H1 (cell line): ENCODE measurements at regions not wholly inside any gene's neighbourhood (a gene's known extent, or its start where the extent isn't known, plus 50 kb on each side); places are given as distances from the start of the nearest gene placed in this dataset.

Experiments
- CTCF ChIA-PET: fragments of 300-600 bp; sonication (Branson Sonifier 250); formaldehyde crosslinking; loops from one replicate; lab custom pipeline; 2021; ENCODE audit not compliant: partially characterized antibody; lab: Charles Lee
- POLR2A ChIA-PET: fragments of 300-600 bp; sonication (Branson Sonifier 250); formaldehyde crosslinking; loops from one replicate; lab custom pipeline; 2021; ENCODE audit warnings: inconsistent platforms; ENCODE audit not compliant: partially characterized antibody; lab: Charles Lee
- DNase-seq, 2 experiments: peaks; one replicate each; pipeline versions ENCODE4 v3.0.0 to v3.0.0-alpha.2; 2010 to 2022; ENCODE audit warnings: low spot score in 2 of 2, low read depth in 1 of 2, mixed read lengths in 1 of 2
- FAIRE-seq: peaks from 2 replicates; lab custom pipeline; 2011; peaks lifted over from hg19 to GRCh38; lab: Jason Lieb, UNC
- H2AFZ ChIP-seq: 2 replicates; pipeline ENCODE4 v1.8.1; 2012; ENCODE audit warnings: low read length, inconsistent platforms
- H2AK5ac ChIP-seq: 2 replicates; pipeline ENCODE4 v1.6.1; 2013; ENCODE audit warnings: low read depth, low read length
- H2BK120ac ChIP-seq: replicated peaks from 2 replicates; pipeline ENCODE3; 2013; ENCODE audit warnings: low read depth, low read length, inconsistent platforms
- H2BK12ac ChIP-seq: 2 replicates; pipeline ENCODE4 v1.6.1; 2013; ENCODE audit warnings: low read depth, low read length
- H2BK15ac ChIP-seq: 2 replicates; pipeline ENCODE4 v1.6.1; 2013; ENCODE audit warnings: low read length
- H2BK20ac ChIP-seq: 2 replicates; pipeline ENCODE4 v1.6.1; 2013; ENCODE audit warnings: low read length
- H2BK5ac ChIP-seq: 2 replicates; pipeline ENCODE4 v1.6.1; 2013; ENCODE audit warnings: low read depth, low read length
- H3K14ac ChIP-seq: 2 replicates; pipeline ENCODE4 v1.6.1; 2013; ENCODE audit warnings: inconsistent platforms; ENCODE audit not compliant: insufficient read length
- H3K18ac ChIP-seq: 2 replicates; pipeline ENCODE4 v1.6.1; 2013; ENCODE audit warnings: low read length; ENCODE audit errors: extremely low read depth
- H3K23ac ChIP-seq: 2 replicates; pipeline ENCODE4 v1.6.1; 2013; ENCODE audit warnings: inconsistent platforms; ENCODE audit not compliant: insufficient read length
- H3K23me2 ChIP-seq: 2 replicates; pipeline ENCODE4 v1.6.1; 2013; ENCODE audit warnings: low read depth, low read length
- H3K27ac ChIP-seq: 2 replicates; pipeline ENCODE4 v1.6.1; 2011; ENCODE audit warnings: low read depth, low read length, inconsistent platforms
- H3K27me3 ChIP-seq, 4 experiments: replicated peaks in 1 of 4; 1 replicate in 1 of 4; 2 replicates in 3 of 4; pipeline versions ENCODE4 v1.6.1 to v1.8.1; 2011 to 2013; ENCODE audit warnings: low read length in 3 of 4, mild to moderate bottlenecking in 3 of 4, inconsistent platforms in 2 of 4, mixed read lengths in 2 of 4, moderate library complexity in 1 of 4; ENCODE audit not compliant: control insufficient read depth in 3 of 4, insufficient read depth in 3 of 4; ENCODE audit errors: extremely low read depth in 1 of 4
- H3K36me3 ChIP-seq, 4 experiments: 2 replicates each; pipeline versions ENCODE4 v1.6.1 to v1.8.1; 2011 to 2013; ENCODE audit warnings: mild to moderate bottlenecking in 4 of 4, low read length in 3 of 4, moderate library complexity in 2 of 4, control low read depth in 1 of 4, inconsistent platforms in 1 of 4; ENCODE audit not compliant: insufficient read depth in 4 of 4, control insufficient read depth in 2 of 4
- H3K4ac ChIP-seq: replicated peaks from 2 replicates; pipeline ENCODE3; 2013; ENCODE audit warnings: low read length, low read depth, mixed read lengths, inconsistent platforms; ENCODE audit not compliant: insufficient read length
- H3K4me1 ChIP-seq, 4 experiments: replicated peaks in 1 of 4; 1 replicate in 1 of 4; 2 replicates in 3 of 4; pipeline versions ENCODE4 v1.6.1 to v1.8.1; 2011 to 2013; ENCODE audit warnings: low read length in 3 of 4, inconsistent platforms in 2 of 4, mixed read lengths in 1 of 4; ENCODE audit not compliant: insufficient read depth in 4 of 4, control insufficient read depth in 3 of 4
- H3K4me2 ChIP-seq, 2 experiments: 2 replicates each; pipeline versions ENCODE4 v1.6.1 to v1.8.1; 2011 to 2013; ENCODE audit warnings: low read depth in 2 of 2, low read length in 2 of 2, control low read depth in 1 of 2, inconsistent platforms in 1 of 2, mild to moderate bottlenecking in 1 of 2; ENCODE audit not compliant: insufficient read depth in 1 of 2
- H3K4me3 ChIP-seq, 4 experiments: fragments of 200-600, 300-600 bp in 1 of 4; sonication (generic), shearing (Covaris generic), sonication (Bioruptor Twin) in 1 of 4; 2 replicates each; pipeline versions ENCODE4 v1.5.1 to v1.8.1; 2011 to 2016; ENCODE audit warnings: low read length in 4 of 4, low read depth in 3 of 4, control low read depth in 2 of 4, inconsistent platforms in 2 of 4, mild to moderate bottlenecking in 2 of 4, mixed read lengths in 1 of 4, moderate library complexity in 1 of 4; ENCODE audit not compliant: insufficient read depth in 2 of 4; ENCODE audit errors: extremely low read depth in 1 of 4
- H3K56ac ChIP-seq: replicated peaks from 2 replicates; pipeline ENCODE3; 2013; ENCODE audit warnings: low read depth, mild to moderate bottlenecking, mixed read lengths, low read length, inconsistent platforms; ENCODE audit not compliant: insufficient read length
- H3K79me1 ChIP-seq: 2 replicates; pipeline ENCODE4 v1.6.1; 2013; ENCODE audit warnings: low read depth, low read length, control low read depth
- H3K79me2 ChIP-seq, 2 experiments: 2 replicates each; pipeline versions ENCODE4 v1.6.1 to v1.8.1; 2012 to 2013; ENCODE audit warnings: low read length in 2 of 2, mild to moderate bottlenecking in 2 of 2, inconsistent platforms in 1 of 2; ENCODE audit not compliant: insufficient read depth in 2 of 2, control insufficient read depth in 1 of 2
- H3K9ac ChIP-seq, 4 experiments: replicated peaks in 1 of 4; 1 replicate in 1 of 4; 2 replicates in 3 of 4; pipeline versions ENCODE4 v1.6.1 to v1.8.1; 2011 to 2013; ENCODE audit warnings: low read depth in 3 of 4, low read length in 3 of 4, control low read depth in 2 of 4, mild to moderate bottlenecking in 2 of 4, moderate library complexity in 2 of 4, inconsistent platforms in 1 of 4; ENCODE audit errors: extremely low read depth in 1 of 4
- H3K9me3 ChIP-seq, 2 experiments: 2 replicates each; pipeline versions ENCODE4 v1.6.1 to v1.8.1; 2012 to 2013; ENCODE audit warnings: mild to moderate bottlenecking in 2 of 2, moderate library complexity in 2 of 2, control low read depth in 1 of 2, inconsistent platforms in 1 of 2, low read depth in 1 of 2, low read length in 1 of 2, mixed read lengths in 1 of 2; ENCODE audit not compliant: insufficient read depth in 2 of 2
- H4K20me1 ChIP-seq, 2 experiments: replicated peaks in 1 of 2; 2 replicates each; pipeline versions ENCODE3 to v1.8.1; 2011 to 2013; ENCODE audit warnings: inconsistent platforms in 2 of 2, low read length in 2 of 2, mild to moderate bottlenecking in 1 of 2; ENCODE audit not compliant: insufficient read depth in 2 of 2, control insufficient read depth in 1 of 2
- H4K5ac ChIP-seq: 2 replicates; pipeline ENCODE4 v1.6.1; 2013; ENCODE audit warnings: low read length, low read depth, mixed read lengths, inconsistent platforms; ENCODE audit not compliant: insufficient read length
- H4K8ac ChIP-seq: 2 replicates; pipeline ENCODE4 v1.8.0; 2013; ENCODE audit warnings: mild to moderate bottlenecking, moderate library complexity, low read length, inconsistent platforms; ENCODE audit not compliant: insufficient read depth; ENCODE audit errors: extremely low read depth
- H4K91ac ChIP-seq: replicated peaks from 2 replicates; pipeline ENCODE3; 2013; ENCODE audit warnings: low read length, mixed read lengths, inconsistent platforms; ENCODE audit not compliant: insufficient read length
- PHF8 ChIP-seq: fragments of 200-600 bp; sonication (generic); conservative IDR thresholded peaks from 2 replicates; pipeline ENCODE4 v1.7.1; 2012; ENCODE audit warnings: low read depth, mild to moderate bottlenecking, inconsistent platforms, low read length, moderate library complexity
- SP1 ChIP-seq: IDR thresholded peaks from 2 replicates; pipeline ENCODE4 v1.6.1; 2011; ENCODE audit warnings: low read depth, low read length
- WGBS, 2 experiments: shearing (Covaris generic) in 1 of 2; methylation state at CpG; one replicate each; pipeline versions ENCODE4 v1.1.6 to v1.1.7; 2013 to 2015; ENCODE audit warnings: low lambda C conversion rate in 2 of 2, mixed read lengths in 2 of 2, inconsistent platforms in 1 of 2, low coverage in 1 of 2, missing lambda C conversion rate in 1 of 2; ENCODE audit not compliant: insufficient replicate concordance in 2 of 2, insufficient coverage in 1 of 2, insufficient read length in 1 of 2; ENCODE audit errors: extremely low coverage in 1 of 2, missing lambda C conversion rate in 1 of 2; 5-methylcytosine and 5-hydroxymethylcytosine counted together

- Histone ChIP-seq H4K5ac (no peak overlapping the region), H3K23me2 (no peaks in the 10 kb centered on the region), H3K9ac (no peak overlapping the region), H3K4me3 (no peak overlapping the region), H2AFZ (no peak overlapping the region), H4K20me1 (no peaks in the 10 kb centered on the region), H2BK5ac (no peak overlapping the region), H4K8ac (no peak overlapping the region), H2BK20ac (no peak overlapping the region), H3K18ac (no peak overlapping the region), H3K79me2 (no peaks in the 10 kb centered on the region), H2BK15ac (no peak overlapping the region), H3K9me3 (no peaks in the 10 kb centered on the region; a peak in 1 of 4 replicates), H3K27ac (no peak overlapping the region), H3K4ac (no peak overlapping the region), H3K36me3 (no peaks in the 10 kb centered on the region), H3K23ac (no peak overlapping the region), H2BK12ac (no peak overlapping the region), H3K4me2 (no peak overlapping the region), H3K79me1 (no peaks in the 10 kb centered on the region), H3K4me1 (no peaks in the 10 kb centered on the region), H3K56ac (no peak overlapping the region), H4K91ac (no peak overlapping the region), H3K27me3 (no peaks in the 10 kb centered on the region), H3K14ac (no peak overlapping the region), H2AK5ac (no peak overlapping the region), H2BK120ac (no peak overlapping the region)
- POLR2A ChIA-PET = no interaction called here
- FAIRE-seq (no peak), DNase-seq (no peak)
- 75% methylated on average over 1 of the region's 1 CpG; no CpG with 5 or more reads in 1 of the 2 experiments for whole genome bisulfite sequencing, 2 experiments
- CTCF ChIA-PET = interaction anchor here (2.3 kb wide), 1 partner anchor 9 kb away, joined by 8 read pairs; no protein-coding TSS in a partner anchor
- TF ChIP-seq SP1 = no peak
- TF ChIP-seq PHF8 = no peak
Measured at GRCh38 chr2:52970642-52971041, 797.0 kb upstream of the CHAC2 start.
